Fibroblast of lung (primary cell): ENCODE measurements at regions not wholly inside any gene's neighbourhood (a gene's known extent, or its start where the extent isn't known, plus 50 kb on each side); places are given as distances from the start of the nearest gene placed in this dataset.

ENCODE experiments used
- DNase-seq, 2 donors: peaks; one replicate each; pipeline versions ENCODE4 v3.0.0 to v3.0.0-alpha.2; 2010; ENCODE audit warnings: low read depth in 2 of 2
- H2AFZ ChIP-seq: 2 replicates; pipeline ENCODE4 v1.5.1; 2012; ENCODE audit warnings: low read length, control low read depth, inconsistent platforms
- H3K27ac ChIP-seq: 2 replicates; pipeline ENCODE4 v1.5.1; 2011; ENCODE audit warnings: low read length, control low read depth; ENCODE audit not compliant: insufficient read depth
- H3K27me3 ChIP-seq: 2 replicates; pipeline ENCODE4 v1.5.1; 2011; ENCODE audit warnings: mild to moderate bottlenecking, low read length; ENCODE audit not compliant: control insufficient read depth, insufficient read depth
- H3K36me3 ChIP-seq: 2 replicates; pipeline ENCODE4 v1.5.1; 2011; ENCODE audit warnings: low read length; ENCODE audit not compliant: control insufficient read depth, insufficient read depth
- H3K4me1 ChIP-seq: 2 replicates; pipeline ENCODE4 v1.5.1; 2011; ENCODE audit warnings: low read length; ENCODE audit not compliant: control insufficient read depth, insufficient read depth; ENCODE audit errors: extremely low read depth
- H3K4me2 ChIP-seq: 2 replicates; pipeline ENCODE4 v1.5.1; 2011; ENCODE audit warnings: low read length, control low read depth; ENCODE audit not compliant: insufficient read depth; ENCODE audit errors: extremely low read depth
- H3K4me3 ChIP-seq, 4 experiments: fragments of 200-600 bp in 1 of 4; sonication (generic) in 1 of 4; replicated peaks in 1 of 4; 2 replicates each; pipeline ENCODE4 v1.5.1; 2011 to 2016; ENCODE audit warnings: low read length in 4 of 4, low read depth in 3 of 4, mild to moderate bottlenecking in 3 of 4, control low read depth in 2 of 4, inconsistent platforms in 1 of 4, mixed read lengths in 1 of 4; ENCODE audit not compliant: insufficient read depth in 1 of 4; ENCODE audit errors: control extremely low read depth in 1 of 4
- H3K79me2 ChIP-seq: 2 replicates; pipeline ENCODE4 v1.5.1; 2012; ENCODE audit warnings: mild to moderate bottlenecking, low read length, inconsistent platforms; ENCODE audit not compliant: control insufficient read depth, insufficient read depth
- H3K9ac ChIP-seq: 2 replicates; pipeline ENCODE4 v1.5.1; 2011; ENCODE audit warnings: mild to moderate bottlenecking, low read length, control low read depth; ENCODE audit not compliant: insufficient read depth
- H3K9me3 ChIP-seq: 2 replicates; pipeline ENCODE4 v1.5.1; 2012; ENCODE audit warnings: low read depth, low read length; ENCODE audit not compliant: control insufficient read depth, insufficient read depth
- H4K20me1 ChIP-seq: 2 replicates; pipeline ENCODE4 v1.5.1; 2011; ENCODE audit warnings: low read length; ENCODE audit not compliant: control insufficient read depth, insufficient read depth; ENCODE audit errors: extremely low read depth
- CTCF ChIP-seq, 2 donors: IDR thresholded peaks in 1 of 2; conservative IDR thresholded peaks in 1 of 2; 1 replicate in 1 of 2; 2 replicates in 1 of 2; pipeline ENCODE4 v1.5.1; 2011 to 2012; ENCODE audit warnings: low read length in 2 of 2, control low read depth in 1 of 2, inconsistent platforms in 1 of 2, low read depth in 1 of 2, mild to moderate bottlenecking in 1 of 2
- EZH2 ChIP-seq: IDR thresholded peaks from 2 replicates; pipeline ENCODE4 v1.5.1; 2012; ENCODE audit warnings: low read length, control low read depth, mild to moderate bottlenecking; ENCODE audit errors: missing control alignments

GRCh38 chr1:209057901-209058300, 525.6 kb upstream of the CAMK1G start:
- Histone ChIP-seq H3K36me3 (no peaks in the 10 kb centered on the region), H3K27me3 (no peaks in the 10 kb centered on the region), H3K79me2 (no peaks in the 10 kb centered on the region), H3K9ac (no peak overlapping the region), H3K4me1 (no peaks in the 10 kb centered on the region), H4K20me1 (no peaks in the 10 kb centered on the region), H2AFZ (no peak overlapping the region), H3K4me3 (no peak overlapping the region), H3K27ac (no peak overlapping the region), H3K4me2 (no peak overlapping the region), H3K9me3 (no peaks in the 10 kb centered on the region)
- TF ChIP-seq CTCF (conservative IDR thresholded peaks at IDR 0.05 in 1 of 2, IDR thresholded peaks at IDR 0.05 in 1 of 2; ENCODE audit: low read depth in 1 of 2, low read length in 2 of 2): no peak
- no peak for TF ChIP-seq EZH2
- DNase-seq: no peak

GRCh38 chr1:209059376-209059775, 524.1 kb upstream of the CAMK1G start:
- TF ChIP-seq CTCF (conservative IDR thresholded peaks at IDR 0.05 in 1 of 2, IDR thresholded peaks at IDR 0.05 in 1 of 2; ENCODE audit: low read depth in 1 of 2, low read length in 2 of 2) (no peak), EZH2 (no peak)
- Histone ChIP-seq H3K79me2 (no peaks in the 10 kb centered on the region), H3K9ac (no peak overlapping the region), H3K27ac (no peak overlapping the region), H3K4me3 (no peak overlapping the region), H3K36me3 (no peaks in the 10 kb centered on the region), H3K4me2 (no peak overlapping the region), H2AFZ (no peak overlapping the region), H4K20me1 (no peaks in the 10 kb centered on the region), H3K9me3 (no peaks in the 10 kb centered on the region), H3K27me3 (no peaks in the 10 kb centered on the region), H3K4me1 (no peaks in the 10 kb centered on the region)
- DNase-seq: no peak

GRCh38 chr1:209059981-209060380, 523.5 kb upstream of the CAMK1G start:
- DNase-seq: no peak

More at GRCh38 chr1:209059981-209060380, 523.5 kb upstream of the CAMK1G start:
- Histone ChIP-seq H4K20me1 (no peaks in the 10 kb centered on the region), H3K4me1 (no peaks in the 10 kb centered on the region), H3K79me2 (no peaks in the 10 kb centered on the region), H3K9me3 (no peaks in the 10 kb centered on the region), H3K36me3 (no peaks in the 10 kb centered on the region), H3K27ac (no peak overlapping the region), H2AFZ (no peak overlapping the region), H3K27me3 (no peaks in the 10 kb centered on the region), H3K9ac (no peak overlapping the region), H3K4me3 (no peak overlapping the region), H3K4me2 (no peak overlapping the region)
- TF ChIP-seq EZH2: no peak
- no peak for TF ChIP-seq CTCF (conservative IDR thresholded peaks at IDR 0.05 in 1 of 2, IDR thresholded peaks at IDR 0.05 in 1 of 2; ENCODE audit: low read depth in 1 of 2, low read length in 2 of 2)
